ENCODE measurements at regions not wholly inside any gene's neighbourhood (a gene's known extent, or its start where the extent isn't known, plus 50 kb on each side); places are given as distances from the start of the nearest gene placed in this dataset.

DNA sequence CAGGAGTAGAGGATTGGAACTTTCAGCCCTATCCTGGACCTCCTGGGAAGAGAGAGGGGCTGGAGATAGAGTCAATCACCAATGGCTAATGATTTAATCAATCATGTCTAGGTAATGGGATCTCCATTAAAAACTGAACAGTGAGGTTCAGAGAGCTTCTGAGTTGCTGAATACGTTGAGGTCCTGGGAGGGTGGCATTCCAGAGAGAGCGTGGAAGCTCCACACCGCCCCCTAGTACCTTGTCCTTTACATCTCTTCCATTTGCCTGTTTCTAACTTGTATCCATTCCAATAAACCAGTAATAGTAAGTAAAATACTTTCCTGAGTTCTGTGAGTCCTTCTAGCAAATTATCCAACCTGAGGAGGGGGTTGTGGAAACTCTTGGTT is 101.7 kb downstream of the B3GNT2 start:
- H3K27me3 Mint-ChIP-seq (ENCODE audit: insufficient read depth, low read depth): peaks cover 16% of the 10 kb centered on the region
- no peak overlapping the region for H3K27ac Mint-ChIP-seq
- TF ChIP-seq EZH2phosphoT487 (IDR thresholded peaks at IDR 0.05): no peak
- TF ChIP-seq, protein P1, sequence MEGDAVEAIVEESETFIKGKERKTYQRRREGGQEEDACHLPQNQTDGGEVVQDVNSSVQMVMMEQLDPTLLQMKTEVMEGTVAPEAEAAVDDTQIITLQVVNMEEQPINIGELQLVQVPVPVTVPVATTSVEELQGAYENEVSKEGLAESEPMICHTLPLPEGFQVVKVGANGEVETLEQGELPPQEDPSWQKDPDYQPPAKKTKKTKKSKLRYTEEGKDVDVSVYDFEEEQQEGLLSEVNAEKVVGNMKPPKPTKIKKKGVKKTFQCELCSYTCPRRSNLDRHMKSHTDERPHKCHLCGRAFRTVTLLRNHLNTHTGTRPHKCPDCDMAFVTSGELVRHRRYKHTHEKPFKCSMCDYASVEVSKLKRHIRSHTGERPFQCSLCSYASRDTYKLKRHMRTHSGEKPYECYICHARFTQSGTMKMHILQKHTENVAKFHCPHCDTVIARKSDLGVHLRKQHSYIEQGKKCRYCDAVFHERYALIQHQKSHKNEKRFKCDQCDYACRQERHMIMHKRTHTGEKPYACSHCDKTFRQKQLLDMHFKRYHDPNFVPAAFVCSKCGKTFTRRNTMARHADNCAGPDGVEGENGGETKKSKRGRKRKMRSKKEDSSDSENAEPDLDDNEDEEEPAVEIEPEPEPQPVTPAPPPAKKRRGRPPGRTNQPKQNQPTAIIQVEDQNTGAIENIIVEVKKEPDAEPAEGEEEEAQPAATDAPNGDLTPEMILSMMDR (IDR thresholded peaks at IDR 0.05): peak; percentile 53
- Histone ChIP-seq H2AFZ (replicated peaks) (peak overlapping the region; percentile 2), H3F3A (ENCODE audit: low read depth) (peaks cover 17% of the 10 kb centered on the region), H3K36me3 (no peaks in the 10 kb centered on the region), H3K79me2 (ENCODE audit: low read depth) (no peaks in the 10 kb centered on the region), H3K4me3 (no peak overlapping the region), H3K4me2 (no peak overlapping the region), H3K27ac (no peak overlapping the region), H4K20me1 (ENCODE audit: low read depth) (no peaks in the 10 kb centered on the region), H3K27me3 (no peaks in the 10 kb centered on the region), H3K9me3 (ENCODE audit: low read depth) (no peaks in the 10 kb centered on the region), H3K9ac (no peak overlapping the region), H3K4me1 (peaks cover 17% of the 10 kb centered on the region)
- no peaks in the 10 kb centered on the region for H3K36me3 Mint-ChIP-seq
- no peaks in the 10 kb centered on the region for H3K9me3 Mint-ChIP-seq
- H3K4me3 Mint-ChIP-seq: no peak overlapping the region
- peaks cover 12% of the 10 kb centered on the region for H3K4me1 Mint-ChIP-seq
- peak; percentile 49 for DNase-seq (ENCODE audit: low spot score)

DNA sequence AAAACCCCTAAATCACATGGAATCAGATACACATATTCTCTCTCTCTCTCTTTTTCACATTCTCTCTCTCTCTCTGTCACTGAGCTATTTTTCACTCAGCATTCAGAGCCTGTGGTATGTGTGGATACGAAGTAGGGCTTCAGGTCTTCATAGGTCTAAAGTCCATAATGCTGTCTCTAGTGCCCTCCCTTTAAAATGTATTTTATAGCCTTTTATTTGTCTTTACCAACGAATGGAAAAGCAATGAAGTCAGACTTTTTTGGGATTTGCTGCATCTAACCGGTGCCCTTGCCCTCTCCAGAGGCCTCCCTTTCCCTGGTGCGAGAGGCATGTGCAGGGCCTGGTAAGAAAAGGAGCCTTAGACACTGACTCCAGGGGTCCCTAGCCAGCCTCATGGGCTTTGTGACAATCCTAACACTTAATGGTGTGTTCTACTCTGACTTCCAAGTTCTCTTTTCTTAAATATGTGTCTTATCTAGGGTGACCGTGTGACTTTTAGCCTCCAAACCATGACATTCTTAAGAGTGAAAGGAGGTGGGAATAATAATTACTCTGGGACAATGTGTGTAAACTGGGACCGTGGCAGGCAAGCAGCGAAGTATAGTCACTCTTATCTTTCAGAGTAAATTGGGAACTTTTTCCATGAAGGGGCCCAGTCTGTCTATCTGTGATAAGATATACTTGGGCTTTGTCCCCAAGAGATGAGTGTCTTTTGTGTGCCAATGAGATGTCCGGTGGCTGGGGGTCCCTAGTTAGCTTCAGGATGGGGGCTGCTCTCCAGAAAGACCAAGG is 101.1 kb downstream of the B3GNT2 start:
- no peaks in the 10 kb centered on the region for H3K9me3 Mint-ChIP-seq

DNA sequence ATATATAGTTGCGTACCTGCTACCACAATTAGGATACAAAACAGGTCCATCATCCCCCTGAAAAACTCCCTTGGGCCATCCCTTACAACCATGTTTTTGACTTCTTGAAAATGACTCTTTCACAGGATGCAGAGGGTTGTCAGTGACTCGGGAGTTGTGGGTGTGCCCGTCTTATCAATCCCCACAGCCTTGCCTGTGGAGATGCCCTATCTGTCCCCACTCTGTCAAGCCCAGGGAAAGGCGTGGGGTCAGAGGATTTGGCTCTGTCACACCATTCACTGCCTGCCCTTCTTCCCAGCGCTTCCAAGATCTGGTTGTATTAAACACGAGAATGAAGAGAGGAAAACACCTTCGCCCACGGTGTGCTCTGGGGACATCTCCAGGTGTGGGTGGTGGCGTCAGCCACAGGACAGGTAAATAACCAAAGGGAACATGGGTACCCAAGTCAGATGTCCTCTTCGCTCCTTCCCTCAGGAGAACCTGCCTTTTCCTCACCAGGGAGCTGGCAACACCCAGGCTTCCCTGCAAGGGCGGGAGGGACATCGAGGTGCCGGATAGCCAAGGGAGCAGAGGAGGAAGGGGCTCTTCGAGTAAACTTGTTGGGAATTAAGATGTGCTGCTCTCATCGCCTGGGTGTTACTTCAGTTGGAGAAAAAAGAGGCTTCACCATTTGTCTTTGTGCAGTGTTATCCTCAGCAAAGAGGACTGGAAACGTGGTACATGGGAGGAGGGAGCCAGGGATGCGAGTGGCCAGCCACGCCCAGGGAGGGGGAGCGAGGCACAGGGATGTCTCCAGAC is 100.3 kb downstream of the B3GNT2 start:
- Mint-ChIP-seq H3K36me3 (no peaks in the 10 kb centered on the region), H3K4me1 (peaks cover 23% of the 10 kb centered on the region), H3K9me3 (no peaks in the 10 kb centered on the region), H3K4me3 (no peak overlapping the region), H3K27me3 (ENCODE audit: insufficient read depth, low read depth) (peaks cover 15% of the 10 kb centered on the region), H3K27ac (no peak overlapping the region)
- peaks cover 17% of the 10 kb centered on the region for H3K4me1 ChIP-seq
- no peak overlapping the region for H3K27ac ChIP-seq
- no peak overlapping the region for H3K4me3 ChIP-seq
- H3K4me2 ChIP-seq: no peak overlapping the region
- no peak overlapping the region for H3K9ac ChIP-seq
- no peaks in the 10 kb centered on the region for H3K27me3 ChIP-seq
- no peak for DNase-seq (ENCODE audit: low spot score)
- H2AFZ ChIP-seq (replicated peaks): no peak overlapping the region
- peaks cover 17% of the 10 kb centered on the region for H3F3A ChIP-seq (ENCODE audit: low read depth)
- H3K36me3 ChIP-seq: no peaks in the 10 kb centered on the region
- TF ChIP-seq, protein P1 (IDR thresholded peaks at IDR 0.05): no peak
- TF ChIP-seq EZH2phosphoT487 (IDR thresholded peaks at IDR 0.05) (no peak), EZH2 (IDR thresholded peaks at IDR 0.05) (no peak)
- H3K9me3 ChIP-seq (ENCODE audit: low read depth): no peaks in the 10 kb centered on the region
- no peaks in the 10 kb centered on the region for H4K20me1 ChIP-seq (ENCODE audit: low read depth)
- no peaks in the 10 kb centered on the region for H3K79me2 ChIP-seq (ENCODE audit: low read depth)

More for the DNA sequence above, 101.1 kb downstream of the B3GNT2 start:
- peaks cover 16% of the 10 kb centered on the region for H3K4me1 Mint-ChIP-seq
- H3K9ac ChIP-seq: no peak overlapping the region
- no peak overlapping the region for H3K4me2 ChIP-seq
- no peak overlapping the region for H3K27ac ChIP-seq
- H3K79me2 ChIP-seq (ENCODE audit: low read depth): no peaks in the 10 kb centered on the region
- H3K4me3 Mint-ChIP-seq: no peak overlapping the region
- no peaks in the 10 kb centered on the region for H3K36me3 ChIP-seq
- H3F3A ChIP-seq (ENCODE audit: low read depth): peaks cover 17% of the 10 kb centered on the region
- H3K9me3 ChIP-seq (ENCODE audit: low read depth): no peaks in the 10 kb centered on the region
- no peak overlapping the region for H3K4me3 ChIP-seq
- H4K20me1 ChIP-seq (ENCODE audit: low read depth): no peaks in the 10 kb centered on the region
- peaks cover 17% of the 10 kb centered on the region for H3K4me1 ChIP-seq
- H3K27ac Mint-ChIP-seq: no peak overlapping the region
- H2AFZ ChIP-seq (replicated peaks): peak overlapping the region; percentile 2
- DNase-seq (ENCODE audit: low spot score): no peak
- TF ChIP-seq, protein P1 (IDR thresholded peaks at IDR 0.05): no peak
- TF ChIP-seq EZH2 (IDR thresholded peaks at IDR 0.05) (no peak), EZH2phosphoT487 (IDR thresholded peaks at IDR 0.05) (no peak)
- no peaks in the 10 kb centered on the region for H3K27me3 ChIP-seq
- peaks cover 13% of the 10 kb centered on the region for H3K27me3 Mint-ChIP-seq (ENCODE audit: insufficient read depth, low read depth)
- H3K36me3 Mint-ChIP-seq: no peaks in the 10 kb centered on the region
